DOHH2 (cell line): ENCODE measurements at regions not wholly inside any gene's neighbourhood (a gene's known extent, or its start where the extent isn't known, plus 50 kb on each side); places are given as distances from the start of the nearest gene placed in this dataset.

Experiments used
- H3F3A ChIP-seq: fragments of 200-600 bp; sonication (generic), shearing (Covaris generic); 2 replicates; pipeline ENCODE4 v1.6.0; 2016; ENCODE audit warnings: antibody characterized with exemption, mild to moderate bottlenecking; ENCODE audit not compliant: control insufficient read depth, insufficient read depth
- H3K27ac ChIP-seq: fragments of 200-600 bp; sonication (generic); 2 replicates; pipeline ENCODE4 v1.5.1; 2014; ENCODE audit warnings: low read depth, mild to moderate bottlenecking, low read length, moderate library complexity
- H3K27me3 ChIP-seq: fragments of 200-600 bp; sonication (generic); 2 replicates; pipeline ENCODE4 v1.6.1; 2014; ENCODE audit warnings: mild to moderate bottlenecking, low read length, mixed read lengths; ENCODE audit not compliant: control insufficient read depth
- H3K36me3 ChIP-seq: fragments of 200-600 bp; sonication (generic); 2 replicates; pipeline ENCODE4 v1.6.1; 2014; ENCODE audit warnings: mild to moderate bottlenecking, low read length, moderate library complexity, mixed read lengths; ENCODE audit not compliant: control insufficient read depth
- H3K4me1 ChIP-seq: fragments of 200-600 bp; sonication (generic); 2 replicates; pipeline ENCODE4 v1.6.1; 2014; ENCODE audit warnings: mild to moderate bottlenecking, low read length, mixed read lengths; ENCODE audit not compliant: control insufficient read depth
- H3K4me2 ChIP-seq: fragments of 200-600 bp; sonication (generic); 2 replicates; pipeline ENCODE4 v1.6.0; 2014; ENCODE audit warnings: mild to moderate bottlenecking, low read length, moderate library complexity
- H3K4me3 ChIP-seq: fragments of 200-600 bp; sonication (generic); 2 replicates; pipeline ENCODE4 v1.5.1; 2014; ENCODE audit warnings: mild to moderate bottlenecking, low read length, mixed read lengths
- H3K79me2 ChIP-seq: fragments of 200-600 bp; sonication (generic); 2 replicates; pipeline ENCODE4 v1.6.1; 2014; ENCODE audit warnings: mild to moderate bottlenecking, low read length, mixed read lengths; ENCODE audit not compliant: control insufficient read depth
- H3K9me2 ChIP-seq: fragments of 200-600 bp; sonication (generic); replicated peaks from 2 replicates; pipeline ENCODE4 v1.6.1; 2014; ENCODE audit warnings: mild to moderate bottlenecking, low read length, mixed read lengths; ENCODE audit not compliant: control insufficient read depth
- H3K9me3 ChIP-seq: fragments of 200-600 bp; sonication (generic); 2 replicates; pipeline ENCODE4 v1.6.1; 2014; ENCODE audit warnings: antibody characterized with exemption, low read length, mixed read lengths; ENCODE audit not compliant: control insufficient read depth, insufficient read depth
- H4K20me1 ChIP-seq: fragments of 200-600 bp; sonication (generic); 2 replicates; pipeline ENCODE4 v1.6.0; 2014; ENCODE audit warnings: low read depth, mild to moderate bottlenecking, antibody characterized with exemption, low read length, moderate library complexity; ENCODE audit not compliant: control insufficient read depth, insufficient read depth
- CTCF ChIP-seq: fragments of 200-600 bp; sonication (generic); IDR thresholded peaks from one replicate; pipeline ENCODE4 v1.5.1; 2014; ENCODE audit warnings: antibody characterized with exemption, mild to moderate bottlenecking, low read depth, low read length; ENCODE audit not compliant: poor library complexity, severe bottlenecking
- EZH2phosphoT487 ChIP-seq: fragments of 200-600 bp; sonication (generic); IDR thresholded peaks from 2 replicates; pipeline ENCODE4 v1.6.1; 2017; ENCODE audit warnings: borderline replicate concordance, mild to moderate bottlenecking, antibody characterized with exemption, low read length, moderate library complexity, mixed read lengths

DNA sequence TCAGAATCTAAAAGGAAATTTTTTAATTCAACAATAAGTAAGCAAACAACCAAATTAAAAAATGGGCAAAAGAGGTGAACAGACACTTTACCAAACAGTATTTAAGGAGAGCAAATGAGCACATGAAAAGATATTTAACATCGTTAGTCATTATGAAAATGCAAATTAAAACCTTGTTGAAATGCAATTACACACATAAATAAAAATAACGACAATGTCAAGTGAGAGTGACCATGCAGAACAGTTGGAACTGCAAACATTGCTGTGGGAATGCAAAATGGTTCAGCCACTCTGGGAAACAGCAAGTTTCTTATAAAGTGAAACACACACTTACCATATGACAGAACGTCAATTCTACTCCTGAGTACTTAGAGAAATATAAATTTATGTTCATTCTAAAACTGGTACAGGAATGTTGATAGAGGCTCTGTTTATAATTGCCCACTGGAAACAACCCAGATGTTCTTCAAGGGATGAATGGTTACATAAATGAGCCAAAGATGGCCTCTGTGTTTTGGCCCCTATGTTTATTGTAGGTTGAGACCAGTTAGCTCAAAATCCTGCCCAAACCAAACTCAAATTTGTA, 678.1 kb downstream of the UQCRFS1 start:
- no peaks in the 10 kb centered on the region for H3F3A ChIP-seq
- no peaks in the 10 kb centered on the region for H3K4me1 ChIP-seq
- H3K9me2 ChIP-seq = no peaks in the 10 kb centered on the region
- no peaks in the 10 kb centered on the region for H3K79me2 ChIP-seq
- H3K27ac ChIP-seq = no peak overlapping the region
- no peaks in the 10 kb centered on the region for H3K36me3 ChIP-seq
- no peaks in the 10 kb centered on the region for H3K27me3 ChIP-seq
- no peak overlapping the region for H3K4me2 ChIP-seq
- H4K20me1 ChIP-seq = no peaks in the 10 kb centered on the region
- no peak overlapping the region for H3K4me3 ChIP-seq
- no peak for TF ChIP-seq EZH2phosphoT487
- no peak for TF ChIP-seq CTCF
- H3K9me3 ChIP-seq = no peaks in the 10 kb centered on the region

GRCh38 chr19:28532765-28533341, 680.1 kb downstream of the UQCRFS1 start:
- Histone ChIP-seq H3K79me2 (no peaks in the 10 kb centered on the region), H3K4me1 (no peaks in the 10 kb centered on the region), H4K20me1 (no peaks in the 10 kb centered on the region), H3K9me3 (no peaks in the 10 kb centered on the region), H3F3A (no peaks in the 10 kb centered on the region), H3K36me3 (no peaks in the 10 kb centered on the region), H3K4me3 (no peak overlapping the region), H3K27ac (no peak overlapping the region), H3K9me2 (no peaks in the 10 kb centered on the region), H3K27me3 (no peaks in the 10 kb centered on the region), H3K4me2 (no peak overlapping the region)
- TF ChIP-seq EZH2phosphoT487 (no peak), CTCF (no peak)

DNA sequence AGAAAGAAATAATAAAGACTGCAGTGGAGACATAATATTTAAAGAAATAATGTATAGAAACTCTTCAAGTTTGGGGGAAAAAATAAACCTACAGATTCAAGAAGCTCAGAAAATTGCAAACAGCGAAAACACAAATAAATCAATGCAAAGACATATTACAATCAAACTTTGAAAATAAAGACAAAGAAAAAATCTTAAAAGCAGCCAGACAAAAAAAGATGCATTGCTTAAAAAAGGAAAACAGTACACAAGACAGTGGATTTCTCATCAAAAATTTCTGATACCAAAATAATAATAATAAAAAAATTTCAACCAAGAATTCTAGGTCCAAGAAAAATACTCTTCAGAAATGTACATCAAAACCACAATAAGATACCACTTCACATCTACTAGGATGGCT, 681.0 kb downstream of the UQCRFS1 start:
- Histone ChIP-seq H4K20me1 (no peaks in the 10 kb centered on the region), H3K4me2 (no peak overlapping the region), H3K9me2 (no peaks in the 10 kb centered on the region), H3K27ac (no peak overlapping the region), H3K79me2 (no peaks in the 10 kb centered on the region), H3F3A (no peaks in the 10 kb centered on the region), H3K36me3 (no peaks in the 10 kb centered on the region), H3K9me3 (no peaks in the 10 kb centered on the region), H3K4me3 (no peak overlapping the region), H3K27me3 (no peaks in the 10 kb centered on the region), H3K4me1 (no peaks in the 10 kb centered on the region)
- TF ChIP-seq CTCF = no peak
- TF ChIP-seq EZH2phosphoT487 = no peak
